ENCODE measurements at regions not wholly inside any gene's neighbourhood (a gene's known extent, or its start where the extent isn't known, plus 50 kb on each side); places are given as distances from the start of the nearest gene placed in this dataset.

- Histone ChIP-seq H3K9me3 (ENCODE audit: control insufficient read depth, low read length) (no peaks in the 10 kb centered on the region), H3K36me3 (ENCODE audit: control insufficient read depth, insufficient read depth, low read length) (no peaks in the 10 kb centered on the region), H3K27me3 (ENCODE audit: control insufficient read depth, insufficient read depth, low read length, poor library complexity, severe bottlenecking) (no peaks in the 10 kb centered on the region), H3K9ac (ENCODE audit: extremely low read depth, low read length, poor library complexity, severe bottlenecking) (no peak overlapping the region), H3K27ac (ENCODE audit: low read depth, low read length) (no peak overlapping the region), H3K4me1 (ENCODE audit: control insufficient read depth, insufficient read depth, low read length) (no peaks in the 10 kb centered on the region), H3K4me3 (ENCODE audit: low read length) (no peak overlapping the region)
- no peak for DNase-seq
- Mint-ChIP-seq H3K27me3 (ENCODE audit: insufficient read depth) (peaks cover 4% of the 10 kb centered on the region), H3K36me3 (ENCODE audit: low read depth) (no peaks in the 10 kb centered on the region), H3K4me1 (peaks cover 25% of the 10 kb centered on the region), H3K27ac (no peak overlapping the region), H3K9me3 (peaks cover 23% of the 10 kb centered on the region), H3K4me3 (no peak overlapping the region)
- TF ChIP-seq CTCF (conservative IDR thresholded peaks at IDR 0.05) = no peak
- 86 to 87% methylated on average over 2 to 3 of the region's 3 CpGs for WGBS, 2 experiments (ENCODE audit: insufficient coverage in 1 of 2, insufficient read length in 1 of 2)
Measured at GRCh38 chr1:208515129-208515528, 270.9 kb upstream of the PLXNA2 start.

GRCh38 chr1:208516780-208517179, 272.6 kb upstream of the PLXNA2 start:
- Mint-ChIP-seq H3K4me3 (no peak overlapping the region), H3K27me3 (ENCODE audit: insufficient read depth) (peaks cover 4% of the 10 kb centered on the region), H3K27ac (no peak overlapping the region), H3K36me3 (ENCODE audit: low read depth) (no peaks in the 10 kb centered on the region), H3K4me1 (peaks cover 16% of the 10 kb centered on the region), H3K9me3 (peaks cover 23% of the 10 kb centered on the region)
- no peak overlapping the region for H3K4me3 ChIP-seq (ENCODE audit: low read length)
- H3K27ac ChIP-seq (ENCODE audit: low read depth, low read length) = no peak overlapping the region
- no peaks in the 10 kb centered on the region for H3K9me3 ChIP-seq (ENCODE audit: control insufficient read depth, low read length)
- WGBS, 2 experiments (ENCODE audit: insufficient coverage in 1 of 2, insufficient read length in 1 of 2) = 87 to 94% methylated on average over 5 of the region's 5 CpGs
- TF ChIP-seq CTCF (conservative IDR thresholded peaks at IDR 0.05) = no peak
- DNase-seq = no peak
- no peaks in the 10 kb centered on the region for H3K4me1 ChIP-seq (ENCODE audit: control insufficient read depth, insufficient read depth, low read length)
- no peaks in the 10 kb centered on the region for H3K27me3 ChIP-seq (ENCODE audit: control insufficient read depth, insufficient read depth, low read length, poor library complexity, severe bottlenecking)
- no peak overlapping the region for H3K9ac ChIP-seq (ENCODE audit: extremely low read depth, low read length, poor library complexity, severe bottlenecking)
- H3K36me3 ChIP-seq (ENCODE audit: control insufficient read depth, insufficient read depth, low read length) = no peaks in the 10 kb centered on the region

GRCh38 chr1:208520438-208521099, 276.4 kb upstream of the PLXNA2 start:
- Histone ChIP-seq H3K27ac (ENCODE audit: low read depth, low read length) (no peak overlapping the region), H3K4me1 (ENCODE audit: control insufficient read depth, insufficient read depth, low read length) (no peaks in the 10 kb centered on the region), H3K4me3 (ENCODE audit: low read length) (no peak overlapping the region), H3K36me3 (ENCODE audit: control insufficient read depth, insufficient read depth, low read length) (no peaks in the 10 kb centered on the region), H3K27me3 (ENCODE audit: control insufficient read depth, insufficient read depth, low read length, poor library complexity, severe bottlenecking) (no peaks in the 10 kb centered on the region), H3K9ac (ENCODE audit: extremely low read depth, low read length, poor library complexity, severe bottlenecking) (no peak overlapping the region), H3K9me3 (ENCODE audit: control insufficient read depth, low read length) (no peaks in the 10 kb centered on the region)
- Mint-ChIP-seq H3K9me3 (peaks cover 21% of the 10 kb centered on the region), H3K27me3 (ENCODE audit: insufficient read depth) (no peaks in the 10 kb centered on the region), H3K4me1 (peaks cover 7% of the 10 kb centered on the region), H3K27ac (no peak overlapping the region), H3K4me3 (no peak overlapping the region), H3K36me3 (ENCODE audit: low read depth) (no peaks in the 10 kb centered on the region)
- TF ChIP-seq CTCF (conservative IDR thresholded peaks at IDR 0.05) = no peak
- WGBS, 2 experiments (ENCODE audit: insufficient coverage in 1 of 2, insufficient read length in 1 of 2) = 90 to 100% methylated on average over 1 of the region's 1 CpG
- peak; percentile 22 for DNase-seq

Measured in endodermal cell (in vitro differentiated cells).